Caco-2 (cell line): ENCODE measurements at regions not wholly inside any gene's neighbourhood (a gene's known extent, or its start where the extent isn't known, plus 50 kb on each side); places are given as distances from the start of the nearest gene placed in this dataset.

Experiments
- BruUV-seq: library from RNA; stranded (reverse); fragments of 400-500 nt; replicated peaks from 2 replicates; lab custom pipeline; 2021; lab: Mats Ljungman, UMichigan
- CTCF ChIA-PET: fragments of 300-600 bp; sonication (Branson Sonifier 250); formaldehyde crosslinking; loops from one replicate; lab custom pipeline; 2022; ENCODE audit warnings: antibody characterized with exemption; lab: Charles Lee
- POLR2A ChIA-PET: fragments of 300-600 bp; sonication (Branson Sonifier 250); formaldehyde crosslinking; loops from one replicate; lab custom pipeline; 2022; ENCODE audit warnings: antibody characterized with exemption; lab: Charles Lee
- DNase-seq, 2 experiments: peaks; one replicate each; pipeline versions ENCODE4 v3.0.0 to v3.0.0-alpha.2; 2020 to 2022
- H3K27me3 ChIP-seq: replicated peaks from 2 replicates; pipeline ENCODE4 v1.6.0; 2011; ENCODE audit warnings: low read length; ENCODE audit not compliant: control insufficient read depth, insufficient read depth
- H3K36me3 ChIP-seq: 2 replicates; pipeline ENCODE4 v1.5.1; 2011; ENCODE audit warnings: low read length; ENCODE audit not compliant: control insufficient read depth, insufficient read depth
- H3K4me1 ChIP-seq: fragments of 250-450 bp; sonication (Bioruptor Pico); 2 replicates; pipeline ENCODE4 v1.5.1; 2020; ENCODE audit warnings: mild to moderate bottlenecking
- H3K4me3 ChIP-seq: 2 replicates; pipeline ENCODE4 v1.5.1; 2011; ENCODE audit warnings: low read depth, mild to moderate bottlenecking, control low read depth, low read length
- H3K9me3 ChIP-seq: fragments of 250-450 bp; sonication (Bioruptor Pico); 2 replicates; pipeline ENCODE4 v1.5.1; 2020; ENCODE audit warnings: mild to moderate bottlenecking, moderate library complexity
- H3K27ac Mint-ChIP-seq: one replicate; pipeline ENCODE4 v1.8.0; 2022; ENCODE audit warnings: mixed read lengths; ENCODE audit not compliant: unreplicated experiment
- H3K27me3 Mint-ChIP-seq: one replicate; pipeline ENCODE4 v1.8.0; 2022; ENCODE audit warnings: mixed read lengths; ENCODE audit not compliant: insufficient read depth, unreplicated experiment
- H3K36me3 Mint-ChIP-seq: one replicate; pipeline ENCODE4 v1.8.0; 2022; ENCODE audit warnings: mild to moderate bottlenecking, mixed read lengths; ENCODE audit not compliant: insufficient read depth, unreplicated experiment
- H3K4me1 Mint-ChIP-seq: one replicate; pipeline ENCODE4 v1.8.0; 2022; ENCODE audit warnings: low read depth, mixed read lengths; ENCODE audit not compliant: unreplicated experiment
- H3K4me3 Mint-ChIP-seq: one replicate; pipeline ENCODE4 v1.8.0; 2022; ENCODE audit warnings: mild to moderate bottlenecking, moderate library complexity, mixed read lengths; ENCODE audit not compliant: unreplicated experiment
- H3K9me3 Mint-ChIP-seq: one replicate; pipeline ENCODE4 v1.8.0; 2022; ENCODE audit warnings: mixed read lengths; ENCODE audit not compliant: unreplicated experiment
- CTCF ChIP-seq, 2 experiments: fragments of 200-600 bp in 1 of 2; IDR thresholded peaks; 1 replicate in 1 of 2; 2 replicates in 1 of 2; pipeline versions ENCODE4 v1.5.1 to v1.8.0; 2011 to 2022; ENCODE audit warnings: antibody characterized with exemption in 1 of 2, control low read depth in 1 of 2, inconsistent platforms in 1 of 2, low read depth in 1 of 2, low read length in 1 of 2, mild to moderate bottlenecking in 1 of 2, moderate library complexity in 1 of 2; ENCODE audit not compliant: insufficient read depth in 1 of 2, severe bottlenecking in 1 of 2, unreplicated experiment in 1 of 2
- intact Hi-C: fragments of 100-400 bp; cut with micrococcal nuclease; formaldehyde crosslinking; loops from one replicate; pipeline ENCODE4 v1.10.0; 2022; ENCODE audit not compliant: unreplicated experiment

DNA sequence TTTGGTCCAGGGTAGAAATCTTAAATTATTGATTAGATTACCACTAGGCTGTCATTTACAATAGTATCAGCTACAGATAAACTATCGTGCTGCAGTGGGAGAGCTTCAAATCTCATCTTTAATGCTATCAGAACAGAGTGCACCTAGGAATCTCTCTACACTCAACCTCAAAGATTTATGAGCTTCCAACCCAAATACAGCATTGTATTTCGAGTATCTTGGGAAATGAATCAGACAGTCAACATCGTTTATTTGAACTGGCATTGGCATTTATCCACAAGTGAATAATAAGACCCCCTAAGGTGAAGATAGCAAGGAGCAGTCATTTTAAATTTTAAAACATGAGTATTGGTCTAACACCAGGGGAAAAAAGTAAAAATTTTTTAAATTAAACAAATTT, 1203.2 kb downstream of the CDH12 start:
- H3K27me3 Mint-ChIP-seq = no peaks in the 10 kb centered on the region
- Histone ChIP-seq H3K4me1 (no peaks in the 10 kb centered on the region), H3K9me3 (no peaks in the 10 kb centered on the region), H3K36me3 (no peaks in the 10 kb centered on the region), H3K27me3 (no peaks in the 10 kb centered on the region), H3K4me3 (no peak overlapping the region)
- H3K9me3 Mint-ChIP-seq = no peaks in the 10 kb centered on the region
- H3K27ac Mint-ChIP-seq = no peak overlapping the region
- ChIA-PET CTCF (no interaction called here), POLR2A (no interaction called here)
- intact Hi-C loops = no loop called here
- H3K4me1 Mint-ChIP-seq = no peaks in the 10 kb centered on the region
- no peaks in the 10 kb centered on the region for H3K36me3 Mint-ChIP-seq
- no peak for TF ChIP-seq CTCF (IDR thresholded peaks at IDR 0.05; ENCODE audit: insufficient read depth in 1 of 2, low read depth in 1 of 2, low read length in 1 of 2, severe bottlenecking in 1 of 2, unreplicated experiment in 1 of 2)
- H3K4me3 Mint-ChIP-seq = no peak overlapping the region
- BruUV-seq = no TSS peak
- no peak for DNase-seq

DNA sequence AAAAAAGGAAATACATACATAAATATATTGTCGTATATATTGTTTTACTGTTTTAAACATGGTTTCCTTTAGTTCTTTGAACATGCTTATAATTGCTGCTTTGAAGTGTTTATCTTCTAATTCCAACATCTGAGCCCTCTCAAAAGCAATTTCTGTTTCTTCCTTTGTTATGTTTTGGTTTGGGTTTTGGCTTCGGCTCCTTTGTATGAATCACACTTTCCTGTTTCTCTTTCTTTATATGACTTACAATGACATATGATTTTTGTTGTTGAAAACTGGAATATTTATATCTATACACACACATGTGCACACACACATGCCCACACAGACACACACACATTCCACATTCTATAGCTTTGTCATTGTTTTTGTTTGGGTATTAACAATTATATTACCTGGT, 1206.7 kb downstream of the CDH12 start:
- no peak overlapping the region for H3K27ac Mint-ChIP-seq
- Histone ChIP-seq H3K9me3 (no peaks in the 10 kb centered on the region), H3K27me3 (no peaks in the 10 kb centered on the region), H3K4me3 (no peak overlapping the region), H3K36me3 (no peaks in the 10 kb centered on the region), H3K4me1 (no peaks in the 10 kb centered on the region)
- H3K4me3 Mint-ChIP-seq = no peak overlapping the region
- no peaks in the 10 kb centered on the region for H3K4me1 Mint-ChIP-seq
- intact Hi-C loops = no loop called here
- no peaks in the 10 kb centered on the region for H3K27me3 Mint-ChIP-seq
- no peaks in the 10 kb centered on the region for H3K36me3 Mint-ChIP-seq
- TF ChIP-seq CTCF (IDR thresholded peaks at IDR 0.05; ENCODE audit: insufficient read depth in 1 of 2, low read depth in 1 of 2, low read length in 1 of 2, severe bottlenecking in 1 of 2, unreplicated experiment in 1 of 2) = no peak
- ChIA-PET POLR2A (no interaction called here), CTCF (no interaction called here)
- no peak for DNase-seq
- no peaks in the 10 kb centered on the region for H3K9me3 Mint-ChIP-seq
- no TSS peak for BruUV-seq

DNA sequence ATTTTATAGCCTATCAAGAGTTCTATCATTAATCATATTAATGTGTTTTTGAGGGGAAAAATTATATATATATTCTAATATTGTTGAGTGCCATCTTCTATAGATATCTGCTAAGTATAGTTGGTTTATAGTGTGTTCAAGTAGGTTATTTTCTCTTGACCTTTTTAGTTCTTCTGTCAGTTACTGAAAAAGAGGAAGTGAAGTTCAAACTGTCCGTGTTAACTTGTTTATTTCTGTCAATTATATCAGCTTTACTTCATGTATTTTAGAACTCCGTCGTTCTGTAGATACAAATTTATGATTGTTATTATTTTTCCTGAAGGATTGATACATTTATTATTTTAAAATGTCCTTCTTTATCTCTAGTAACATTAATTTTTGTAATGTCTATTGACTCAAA, 1209.1 kb downstream of the CDH12 start:
- H3K4me3 ChIP-seq = no peak overlapping the region
- H3K36me3 ChIP-seq = no peaks in the 10 kb centered on the region
- Mint-ChIP-seq H3K27ac (no peak overlapping the region), H3K27me3 (no peaks in the 10 kb centered on the region), H3K4me1 (no peaks in the 10 kb centered on the region), H3K9me3 (no peaks in the 10 kb centered on the region), H3K36me3 (no peaks in the 10 kb centered on the region), H3K4me3 (no peak overlapping the region)
- no peaks in the 10 kb centered on the region for H3K4me1 ChIP-seq
- no peaks in the 10 kb centered on the region for H3K9me3 ChIP-seq
- BruUV-seq = no TSS peak
- ChIA-PET CTCF (no interaction called here), POLR2A (no interaction called here)
- H3K27me3 ChIP-seq = no peaks in the 10 kb centered on the region
- intact Hi-C loops = no loop called here
- no peak for DNase-seq
- no peak for TF ChIP-seq CTCF (IDR thresholded peaks at IDR 0.05; ENCODE audit: insufficient read depth in 1 of 2, low read depth in 1 of 2, low read length in 1 of 2, severe bottlenecking in 1 of 2, unreplicated experiment in 1 of 2)
